ENCODE measurements at regions not wholly inside any gene's neighbourhood (a gene's known extent, or its start where the extent isn't known, plus 50 kb on each side); places are given as distances from the start of the nearest gene placed in this dataset.
A peak's percentile ranks its signal among the peaks of the same experiment; 100 is the strongest.
"Not testable (repeated sequence)": the region's sequence is repeated elsewhere in the genome, so short reads cannot be mapped to it uniquely, and the experiment has no call there.

DNA sequence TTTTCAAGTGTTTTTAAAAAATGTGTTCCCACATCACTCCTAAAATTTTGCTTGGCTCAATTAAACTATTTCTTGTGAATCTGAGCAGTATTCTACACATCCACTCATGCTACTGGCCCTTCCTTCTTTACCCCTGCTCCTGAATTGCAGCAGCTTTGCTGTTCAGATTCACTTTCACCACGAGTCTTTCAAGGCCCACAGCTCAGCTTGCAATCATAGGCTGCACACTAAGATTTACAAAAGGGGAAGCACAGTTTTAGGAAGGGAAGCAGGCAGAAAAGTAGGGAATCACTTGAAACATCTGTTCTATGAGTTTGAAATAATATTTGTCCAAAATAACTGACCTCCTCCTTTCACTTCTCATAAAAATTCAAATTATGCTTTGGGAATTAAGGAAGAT, 70.9 kb upstream of the EDEM3 start:
- intact Hi-C loops (cut with DNase I) = loop anchor here (5.0 kb wide), 1 partner anchor 57 kb away; no protein-coding TSS in a partner anchor
- no peak for DNase-seq (ENCODE audit: low spot score)

DNA sequence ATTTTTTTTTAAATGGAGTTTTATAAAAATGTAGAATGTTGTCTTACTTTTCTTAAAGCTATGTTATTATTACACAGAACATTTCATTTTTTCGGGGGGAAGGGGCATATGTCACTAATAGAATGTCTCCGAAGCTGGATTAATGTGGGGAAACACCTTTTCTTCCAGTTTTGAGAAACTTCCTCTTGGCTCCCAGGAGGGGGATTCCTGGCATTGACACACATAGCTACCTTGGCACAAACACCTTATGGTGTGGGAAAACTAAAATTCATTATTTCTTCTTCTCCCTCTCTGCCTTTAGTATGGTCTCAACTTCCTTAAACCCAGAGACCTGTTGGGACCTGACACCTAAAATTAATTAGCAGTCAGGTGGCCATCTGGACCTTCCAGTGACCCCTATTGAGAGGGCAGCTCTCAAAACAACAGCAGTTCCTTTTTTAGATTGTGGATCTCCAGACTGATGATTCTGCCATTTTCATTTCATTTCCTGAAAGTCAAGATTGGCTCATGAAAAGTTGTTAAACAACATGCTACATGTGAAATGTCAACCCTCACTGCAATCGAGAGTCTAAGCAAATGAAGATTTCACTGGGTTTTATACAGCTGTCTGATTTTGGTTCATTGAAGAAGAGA, 70.1 kb upstream of the EDEM3 start:
- no peak for DNase-seq (ENCODE audit: low spot score)
- intact Hi-C loops (cut with DNase I) = loop anchor here (5.0 kb wide), 1 partner anchor 57 kb away; no protein-coding TSS in a partner anchor

GRCh38 chr1:184823080-184823479, 68.4 kb upstream of the EDEM3 start:
- intact Hi-C loops (cut with DNase I) = no loop called here
- DNase-seq (ENCODE audit: low spot score) = no peak

DNA sequence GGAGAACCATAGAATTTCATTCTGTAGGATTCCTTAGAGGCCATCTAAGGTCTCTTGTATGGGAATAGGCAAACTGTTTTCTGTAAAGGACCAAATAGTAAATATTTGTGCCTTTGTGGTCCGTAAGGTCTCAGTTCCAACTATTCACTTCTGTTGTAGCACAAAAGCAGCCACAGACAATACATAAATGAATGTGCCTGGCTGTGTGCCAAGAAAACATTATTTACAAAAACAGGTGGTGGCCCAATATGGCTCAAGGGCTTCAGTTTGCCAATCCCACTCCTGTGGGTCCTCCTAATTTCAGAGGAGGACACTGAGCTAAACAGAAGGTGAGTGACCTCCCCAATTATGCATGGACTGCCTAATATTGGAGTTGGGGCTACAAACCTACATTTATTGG, 67.6 kb upstream of the EDEM3 start:
- intact Hi-C loops (cut with DNase I) = no loop called here
- DNase-seq (ENCODE audit: low spot score) = no peak

GRCh38 chr1:184821658-184822057, 67.0 kb upstream of the EDEM3 start:
- intact Hi-C loops (cut with DNase I) = no loop called here
- no peak for DNase-seq (ENCODE audit: low spot score)

DNA sequence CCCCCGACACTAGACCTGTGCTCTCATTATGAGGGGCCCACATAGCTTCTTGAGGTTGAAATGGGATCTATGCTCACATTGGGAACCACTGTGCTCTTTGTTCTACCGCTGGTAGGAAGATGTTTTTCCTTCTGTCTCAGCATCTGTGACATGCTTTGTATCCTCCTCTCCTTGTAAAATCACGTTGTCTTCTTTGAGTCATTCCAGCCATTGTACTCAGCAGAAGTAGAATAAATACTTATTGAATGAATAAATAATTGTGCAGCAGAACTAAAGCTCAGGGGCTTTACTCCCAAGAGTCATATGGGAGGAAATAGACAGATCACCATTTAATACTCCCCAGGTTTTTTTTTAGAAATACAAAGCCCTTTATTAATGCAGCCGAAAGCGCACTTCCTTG, 66.3 kb upstream of the EDEM3 start:
- no peak for DNase-seq (ENCODE audit: low spot score)
- intact Hi-C loops (cut with DNase I) = no loop called here

- DNase-seq (ENCODE audit: low spot score) = no peak
- intact Hi-C loops (cut with DNase I) = no loop called here
These were observed 65.6 kb upstream of the EDEM3 start for GRCh38 chr1:184820218-184820750.

GRCh38 chr1:184818646-184819045, 64.0 kb upstream of the EDEM3 start:
- intact Hi-C loops (cut with DNase I) = no loop called here
- DNase-seq (ENCODE audit: low spot score) = no peak

GRCh38 chr1:184817003-184817402, 62.3 kb upstream of the EDEM3 start:
- intact Hi-C loops (cut with DNase I); DNase-seq (ENCODE audit: low spot score): not testable (repeated sequence)

DNA sequence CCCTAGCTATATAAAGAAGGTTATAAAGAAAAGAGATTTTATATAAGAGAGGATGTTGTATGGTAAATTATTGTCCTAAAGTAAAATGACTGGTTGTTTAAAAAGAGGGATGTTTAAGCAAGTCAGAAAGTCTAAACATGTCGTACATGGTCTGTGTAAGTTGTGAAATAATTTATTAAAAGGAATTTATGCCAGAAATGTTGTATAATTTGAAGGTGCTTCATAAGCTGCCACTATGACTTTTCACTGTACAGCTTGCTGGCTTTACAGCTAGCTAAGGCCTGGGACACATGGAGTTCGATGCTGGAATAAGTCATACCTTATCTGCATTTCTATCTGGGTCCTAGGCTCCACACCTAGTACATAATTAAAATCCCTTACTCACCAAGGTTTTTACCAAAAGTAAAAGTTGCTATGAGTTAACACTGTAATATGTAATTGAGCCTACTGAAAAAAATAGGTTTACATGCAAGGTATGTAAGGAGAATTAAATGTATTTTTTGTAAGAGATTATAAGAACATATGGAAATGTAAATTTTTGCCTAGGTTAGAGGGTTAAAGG, 59.0 kb upstream of the EDEM3 start:
- intact Hi-C loops (cut with DNase I) = no loop called here
- DNase-seq (ENCODE audit: low spot score) = no peak

GRCh38 chr1:184811439-184812111, 56.9 kb upstream of the EDEM3 start:
- DNase-seq (ENCODE audit: low spot score) = no peak
- intact Hi-C loops (cut with DNase I) = no loop called here

- intact Hi-C loops (cut with DNase I) = no loop called here
- DNase-seq (ENCODE audit: low spot score) = no peak
These were observed 56.2 kb upstream of the EDEM3 start for GRCh38 chr1:184810735-184811343.

DNA sequence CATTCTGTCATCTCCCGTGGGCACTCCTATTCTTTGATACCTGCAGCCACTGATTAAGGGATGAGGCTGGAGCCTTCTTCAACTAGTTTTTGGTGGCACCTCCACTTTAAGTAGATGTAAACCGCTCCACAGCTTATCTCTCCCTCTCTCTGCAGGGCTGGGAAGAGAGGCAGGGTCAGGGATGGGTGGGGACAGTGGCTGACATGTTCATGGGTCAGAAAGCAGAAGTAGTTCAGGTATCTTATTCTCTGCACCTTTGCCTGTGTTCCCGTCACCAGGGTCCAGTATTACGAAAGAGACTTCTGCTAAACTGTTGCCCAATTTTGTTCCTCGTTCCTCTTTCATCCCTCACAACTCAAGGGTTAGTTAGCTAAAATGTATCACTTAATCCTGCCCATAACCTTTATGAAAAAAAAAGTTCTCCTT, 51.7 kb upstream of the EDEM3 start:
- intact Hi-C loops (cut with DNase I) = loop anchor here (5.0 kb wide), 1 partner anchor 351 kb away; the partner anchor contains the start of genes SWT1 and TRMT1L
- DNase-seq (ENCODE audit: low spot score) = peak; percentile 79

DNA sequence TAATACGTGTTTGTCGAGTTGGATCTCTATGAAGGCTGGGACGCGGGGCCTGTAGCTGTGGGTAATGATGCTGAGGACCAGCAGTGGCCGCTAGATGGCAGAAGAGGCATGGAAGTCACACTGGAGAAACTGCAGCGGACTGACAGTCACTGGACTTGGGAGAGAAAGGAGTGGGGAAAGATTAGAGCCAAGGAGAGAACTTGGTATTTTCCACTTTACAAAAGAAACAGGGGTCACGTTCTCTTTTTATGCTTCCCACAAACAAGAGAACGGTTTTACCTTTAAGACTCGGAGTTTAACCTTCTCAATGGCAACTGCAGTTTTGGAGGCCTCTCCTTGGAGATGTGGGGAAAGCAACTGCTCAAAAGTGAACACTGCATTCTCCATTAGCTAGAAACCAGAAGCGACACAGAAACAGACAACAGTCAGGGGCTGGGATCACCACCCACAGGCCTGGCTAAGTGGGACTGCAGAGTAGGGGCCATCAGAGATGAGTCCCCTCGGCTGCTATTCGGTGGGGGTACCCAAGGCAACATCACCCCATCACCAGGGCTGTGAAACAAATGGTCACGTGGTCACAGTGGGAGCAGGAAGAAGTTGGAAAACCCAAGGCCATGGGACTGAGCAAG, 51.1 kb upstream of the EDEM3 start:
- intact Hi-C loops (cut with DNase I) = loop anchor here (1.0 to 5.0 kb wide), 2 partner anchors 177 to 352 kb away; partner anchors contain the start of genes SWT1 and TRMT1L
- DNase-seq (ENCODE audit: low spot score) = peak; percentile 95

All from cardiac septum (tissue), 1 donor.